DND-41 (cell line): ENCODE measurements at regions not wholly inside any gene's neighbourhood (a gene's known extent, or its start where the extent isn't known, plus 50 kb on each side); places are given as distances from the start of the nearest gene placed in this dataset.
"Not testable (repeated sequence)": the region's sequence is repeated elsewhere in the genome, so short reads cannot be mapped to it uniquely, and the experiment has no call there.

Source experiments
- EZH2 ChIP-seq: IDR thresholded peaks from 3 replicates; pipeline ENCODE4 v1.6.1; 2012; ENCODE audit warnings: borderline replicate concordance, low read depth, mild to moderate bottlenecking, moderate library complexity, low read length, inconsistent platforms; ENCODE audit not compliant: severe bottlenecking
- TF ChIP-seq, protein P1 (sequence below): IDR thresholded peaks from 2 replicates; pipeline ENCODE4 v1.5.1; 2012; ENCODE audit warnings: borderline replicate concordance, low read length, moderate library complexity, mild to moderate bottlenecking; ENCODE audit not compliant: poor library complexity, severe bottlenecking; ENCODE audit errors: extremely low read depth

DNA sequence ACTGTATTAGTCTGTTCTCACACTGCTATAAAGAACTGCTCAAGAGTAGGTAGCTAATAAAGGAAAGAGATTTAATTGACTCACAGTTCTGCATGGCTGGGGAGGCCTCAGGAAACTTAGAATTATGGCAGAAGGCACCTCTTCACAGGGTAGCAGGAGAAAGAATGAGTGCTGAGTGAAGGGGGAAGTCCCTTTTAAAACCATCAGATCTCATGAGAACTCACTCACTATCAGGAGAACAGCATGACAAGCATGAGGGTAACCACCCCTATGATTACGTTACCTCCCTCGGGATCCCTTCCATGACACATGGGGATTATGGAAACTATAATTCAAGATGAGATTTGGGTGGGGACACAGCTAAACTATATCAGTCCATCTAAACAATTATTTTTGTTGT, 261.0 kb downstream of the SPRY1 start:
- TF ChIP-seq, protein P1, sequence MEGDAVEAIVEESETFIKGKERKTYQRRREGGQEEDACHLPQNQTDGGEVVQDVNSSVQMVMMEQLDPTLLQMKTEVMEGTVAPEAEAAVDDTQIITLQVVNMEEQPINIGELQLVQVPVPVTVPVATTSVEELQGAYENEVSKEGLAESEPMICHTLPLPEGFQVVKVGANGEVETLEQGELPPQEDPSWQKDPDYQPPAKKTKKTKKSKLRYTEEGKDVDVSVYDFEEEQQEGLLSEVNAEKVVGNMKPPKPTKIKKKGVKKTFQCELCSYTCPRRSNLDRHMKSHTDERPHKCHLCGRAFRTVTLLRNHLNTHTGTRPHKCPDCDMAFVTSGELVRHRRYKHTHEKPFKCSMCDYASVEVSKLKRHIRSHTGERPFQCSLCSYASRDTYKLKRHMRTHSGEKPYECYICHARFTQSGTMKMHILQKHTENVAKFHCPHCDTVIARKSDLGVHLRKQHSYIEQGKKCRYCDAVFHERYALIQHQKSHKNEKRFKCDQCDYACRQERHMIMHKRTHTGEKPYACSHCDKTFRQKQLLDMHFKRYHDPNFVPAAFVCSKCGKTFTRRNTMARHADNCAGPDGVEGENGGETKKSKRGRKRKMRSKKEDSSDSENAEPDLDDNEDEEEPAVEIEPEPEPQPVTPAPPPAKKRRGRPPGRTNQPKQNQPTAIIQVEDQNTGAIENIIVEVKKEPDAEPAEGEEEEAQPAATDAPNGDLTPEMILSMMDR, result not testable (repeated sequence)
- TF ChIP-seq EZH2, result not testable (repeated sequence)
